Smooth muscle cell (in vitro differentiated cells): ENCODE measurements at regions not wholly inside any gene's neighbourhood (a gene's known extent, or its start where the extent isn't known, plus 50 kb on each side); places are given as distances from the start of the nearest gene placed in this dataset.

Source experiments
- DNase-seq: peaks from one replicate; lab custom pipeline; 2025; ENCODE audit not compliant: unreplicated experiment; lab: John Stamatoyannopoulos, UW
- H2AFZ ChIP-seq: fragments of 200-600 bp; sonication (generic); 2 replicates; pipeline ENCODE4 v1.6.0; 2016; ENCODE audit warnings: antibody characterized with exemption, low read depth, mild to moderate bottlenecking
- H3F3A ChIP-seq: fragments of 200-600 bp; sonication (generic); 2 replicates; pipeline ENCODE4 v1.6.0; 2017; ENCODE audit warnings: antibody characterized with exemption, low read depth
- H3K27ac ChIP-seq: fragments of 200-600 bp; sonication (generic); 2 replicates; pipeline ENCODE4 v1.5.1; 2016; ENCODE audit warnings: low read depth, mild to moderate bottlenecking
- H3K27me3 ChIP-seq: fragments of 200-600 bp; sonication (generic); 2 replicates; pipeline ENCODE4 v1.6.1; 2016; ENCODE audit warnings: low read depth, mild to moderate bottlenecking
- H3K36me3 ChIP-seq: fragments of 200-600 bp; sonication (generic); 2 replicates; pipeline ENCODE4 v1.5.1; 2016; ENCODE audit warnings: low read depth
- H3K4me1 ChIP-seq: fragments of 200-600 bp; sonication (generic); 2 replicates; pipeline ENCODE4 v1.5.1; 2016; ENCODE audit warnings: low read depth
- H3K4me2 ChIP-seq: fragments of 200-600 bp; sonication (generic); 2 replicates; pipeline ENCODE4 v1.6.0; 2016; ENCODE audit warnings: mild to moderate bottlenecking
- H3K4me3 ChIP-seq: fragments of 200-600 bp; sonication (generic); 2 replicates; pipeline ENCODE4 v1.5.1; 2016; ENCODE audit warnings: mild to moderate bottlenecking
- H3K79me2 ChIP-seq: fragments of 200-600 bp; sonication (generic); 2 replicates; pipeline ENCODE4 v1.6.0; 2016; ENCODE audit warnings: low read depth, mild to moderate bottlenecking
- H3K9ac ChIP-seq: fragments of 200-600 bp; sonication (generic); 2 replicates; pipeline ENCODE4 v1.6.0; 2016; ENCODE audit warnings: low read depth
- H3K9me3 ChIP-seq: fragments of 200-600 bp; sonication (generic); replicated peaks from 2 replicates; pipeline ENCODE4 v1.5.1; 2016; ENCODE audit warnings: low read depth
- H4K20me1 ChIP-seq: fragments of 200-600 bp; sonication (generic); 2 replicates; pipeline ENCODE4 v1.6.0; 2016; ENCODE audit warnings: low read depth
- WGBS: methylation state at CpG from one replicate; pipeline ENCODE4 v1.1.7; 2016; ENCODE audit warnings: low lambda C conversion rate; 5-methylcytosine and 5-hydroxymethylcytosine counted together
- TF ChIP-seq, protein P1 (sequence below): fragments of 200-600 bp; sonication (generic); IDR thresholded peaks from 2 replicates; pipeline ENCODE4 v1.5.1; 2017; ENCODE audit warnings: borderline replicate concordance, mild to moderate bottlenecking, antibody characterized with exemption; ENCODE audit not compliant: insufficient read depth, poor library complexity, severe bottlenecking

DNA sequence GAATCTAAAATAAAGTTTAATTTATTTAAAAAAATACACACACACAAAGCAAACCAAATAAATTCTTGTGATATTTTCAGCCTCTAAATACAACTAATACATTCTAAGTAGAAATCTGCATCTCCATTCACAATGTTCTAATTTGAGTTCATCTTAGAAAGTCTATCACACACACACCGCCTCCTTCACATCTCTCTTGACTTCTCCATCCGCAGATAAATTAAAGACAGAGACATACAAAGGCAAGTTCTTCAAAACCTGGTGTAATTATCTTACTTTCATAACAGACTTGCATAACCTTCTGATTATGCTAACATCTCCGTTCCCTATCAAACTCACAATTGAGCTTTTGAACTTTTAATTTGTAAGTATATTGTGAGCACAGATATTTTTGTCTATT lies 657.3 kb downstream of the VGLL3 start:
- Histone ChIP-seq H3K79me2 (no peaks in the 10 kb centered on the region), H3F3A (no peaks in the 10 kb centered on the region), H3K4me1 (no peaks in the 10 kb centered on the region), H3K4me2 (no peak overlapping the region), H3K9ac (no peak overlapping the region), H4K20me1 (no peaks in the 10 kb centered on the region), H3K36me3 (no peaks in the 10 kb centered on the region), H2AFZ (no peak overlapping the region), H3K27ac (no peak overlapping the region), H3K9me3 (no peaks in the 10 kb centered on the region), H3K4me3 (no peak overlapping the region), H3K27me3 (no peaks in the 10 kb centered on the region)
- DNase-seq, result no peak
- 95% methylated on average over 3 of the region's 3 CpGs for WGBS
- TF ChIP-seq, protein P1, sequence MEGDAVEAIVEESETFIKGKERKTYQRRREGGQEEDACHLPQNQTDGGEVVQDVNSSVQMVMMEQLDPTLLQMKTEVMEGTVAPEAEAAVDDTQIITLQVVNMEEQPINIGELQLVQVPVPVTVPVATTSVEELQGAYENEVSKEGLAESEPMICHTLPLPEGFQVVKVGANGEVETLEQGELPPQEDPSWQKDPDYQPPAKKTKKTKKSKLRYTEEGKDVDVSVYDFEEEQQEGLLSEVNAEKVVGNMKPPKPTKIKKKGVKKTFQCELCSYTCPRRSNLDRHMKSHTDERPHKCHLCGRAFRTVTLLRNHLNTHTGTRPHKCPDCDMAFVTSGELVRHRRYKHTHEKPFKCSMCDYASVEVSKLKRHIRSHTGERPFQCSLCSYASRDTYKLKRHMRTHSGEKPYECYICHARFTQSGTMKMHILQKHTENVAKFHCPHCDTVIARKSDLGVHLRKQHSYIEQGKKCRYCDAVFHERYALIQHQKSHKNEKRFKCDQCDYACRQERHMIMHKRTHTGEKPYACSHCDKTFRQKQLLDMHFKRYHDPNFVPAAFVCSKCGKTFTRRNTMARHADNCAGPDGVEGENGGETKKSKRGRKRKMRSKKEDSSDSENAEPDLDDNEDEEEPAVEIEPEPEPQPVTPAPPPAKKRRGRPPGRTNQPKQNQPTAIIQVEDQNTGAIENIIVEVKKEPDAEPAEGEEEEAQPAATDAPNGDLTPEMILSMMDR, result no peak

DNA sequence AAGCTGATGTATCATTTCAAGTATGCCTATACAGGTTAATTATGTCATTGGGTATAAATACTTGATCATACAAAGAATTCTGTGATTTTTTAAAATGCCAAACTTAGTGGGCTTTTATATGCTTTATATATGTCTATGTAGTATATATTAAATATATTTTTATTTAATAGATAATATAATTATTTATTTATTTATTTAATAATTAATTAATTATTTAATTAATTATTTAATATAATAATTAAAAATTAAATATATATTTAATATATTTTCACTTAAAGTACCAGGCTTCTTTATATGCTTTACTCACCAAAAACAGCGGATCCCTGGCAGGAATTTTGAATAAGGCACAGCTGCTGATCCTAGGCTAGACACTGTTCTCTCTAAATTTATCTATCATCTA lies 687.0 kb downstream of the VGLL3 start:
- 81% methylated on average over 1 of the region's 1 CpG for WGBS
- no peaks in the 10 kb centered on the region for H3K4me1 ChIP-seq
- H3F3A ChIP-seq, result no peaks in the 10 kb centered on the region
- H3K9ac ChIP-seq, result no peak overlapping the region
- H3K27me3 ChIP-seq, result no peaks in the 10 kb centered on the region
- no peaks in the 10 kb centered on the region for H3K79me2 ChIP-seq
- no peak for DNase-seq
- TF ChIP-seq, protein P1, result no peak
- no peak overlapping the region for H3K4me2 ChIP-seq
- H3K27ac ChIP-seq, result no peak overlapping the region
- no peaks in the 10 kb centered on the region for H3K36me3 ChIP-seq
- no peaks in the 10 kb centered on the region for H3K9me3 ChIP-seq
- H4K20me1 ChIP-seq, result no peaks in the 10 kb centered on the region
- H2AFZ ChIP-seq, result no peak overlapping the region
- no peak overlapping the region for H3K4me3 ChIP-seq

DNA sequence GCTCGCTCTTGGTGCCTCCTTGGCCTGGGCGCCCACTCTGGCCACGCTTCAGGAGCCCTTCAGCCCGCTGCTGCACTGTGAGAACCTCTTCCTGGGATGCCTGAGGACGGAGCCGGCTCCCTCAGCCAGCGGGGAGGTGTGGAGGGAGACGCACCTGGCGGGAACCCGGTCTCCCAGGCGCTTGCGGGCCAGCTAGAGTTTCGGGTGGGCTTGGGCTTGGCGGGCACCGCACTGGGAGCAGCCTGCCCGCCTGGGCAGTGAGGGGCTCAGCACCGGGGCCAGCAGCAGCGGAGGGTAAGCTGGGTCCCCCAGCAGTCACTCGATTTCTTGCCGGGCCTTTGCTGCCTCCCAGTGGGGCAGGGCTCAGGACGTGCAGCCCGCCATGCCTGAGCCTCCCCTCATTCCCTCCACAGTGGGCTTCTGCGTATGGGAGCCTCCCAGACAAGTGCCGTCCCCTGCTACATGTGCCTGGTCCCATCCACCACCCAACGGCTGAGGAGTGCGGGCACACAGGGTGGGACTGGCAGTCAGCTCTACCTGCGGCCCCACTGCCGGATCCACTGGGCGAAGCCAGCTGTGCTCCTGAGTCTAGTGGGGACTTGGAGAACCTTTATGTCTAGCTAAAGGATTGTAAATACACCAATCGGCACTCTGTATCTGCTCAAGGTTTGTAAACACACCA lies 708.7 kb downstream of the VGLL3 start:
- Histone ChIP-seq H4K20me1 (no peaks in the 10 kb centered on the region), H3K9ac (no peak overlapping the region), H3F3A (no peaks in the 10 kb centered on the region), H3K4me3 (no peak overlapping the region), H3K9me3 (no peaks in the 10 kb centered on the region), H3K4me2 (no peak overlapping the region), H3K27ac (no peak overlapping the region), H3K79me2 (no peaks in the 10 kb centered on the region), H3K27me3 (no peaks in the 10 kb centered on the region), H2AFZ (no peak overlapping the region), H3K4me1 (no peaks in the 10 kb centered on the region), H3K36me3 (no peaks in the 10 kb centered on the region)
- no peak for DNase-seq
- WGBS, result 95% methylated on average over 29 of the region's 30 CpGs
- TF ChIP-seq, protein P1, result no peak
